ENCODE measurements at regions not wholly inside any gene's neighbourhood (a gene's known extent, or its start where the extent isn't known, plus 50 kb on each side); places are given as distances from the start of the nearest gene placed in this dataset.
"Not testable (repeated sequence)": the region's sequence is repeated elsewhere in the genome, so short reads cannot be mapped to it uniquely, and the experiment has no call there.

DNA sequence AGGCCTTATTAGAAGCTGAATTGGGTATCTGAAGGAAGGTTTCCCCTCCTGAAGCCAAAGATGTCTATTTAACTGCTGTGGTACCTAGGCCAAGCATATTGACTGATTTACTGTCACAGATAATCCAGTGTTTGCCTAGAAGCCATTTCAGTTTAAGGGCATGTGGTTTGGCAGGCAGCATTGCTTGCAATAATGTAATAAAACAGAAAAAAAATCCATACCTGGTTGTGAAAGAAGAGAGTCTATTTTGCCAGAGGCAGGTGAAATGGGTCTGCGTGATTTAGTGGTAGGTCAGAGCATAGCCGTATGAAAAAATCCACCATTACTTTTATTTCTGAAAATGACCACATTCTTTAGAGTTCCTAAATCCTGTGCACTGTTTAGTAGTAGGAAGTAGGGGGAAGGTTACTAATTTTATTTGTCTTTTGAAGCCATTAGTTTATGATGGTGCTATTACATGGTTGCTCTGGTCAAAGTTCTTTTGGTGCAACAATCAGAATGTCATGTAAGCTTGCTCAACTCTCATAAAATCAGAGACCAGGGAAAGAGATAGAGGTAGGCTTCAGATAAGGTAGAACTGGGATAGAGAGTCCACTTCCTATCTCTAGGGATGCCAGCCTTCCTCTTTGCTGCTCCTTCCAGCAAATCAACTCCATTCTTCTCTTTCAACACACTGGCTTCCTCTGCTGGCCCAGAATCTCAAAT, 343.4 kb downstream of the GPD2 start:
- Mint-ChIP-seq H3K4me1 (peaks cover 2% of the 10 kb centered on the region; the same call in 1 of the 2 replicates), H3K9me3 (peaks cover 16% of the 10 kb centered on the region), H3K27me3 (ENCODE audit: low read depth) (peaks cover 2% of the 10 kb centered on the region; the same call in 1 of the 2 replicates), H3K27ac (no peak overlapping the region), H3K4me3 (no peak overlapping the region), H3K36me3 (peaks cover 15% of the 10 kb centered on the region)
- TF ChIP-seq ZNF232 (CRISPR knock-in tag; IDR thresholded peaks at IDR 0.05) (no peak), NFATC4 (CRISPR knock-in tag; IDR thresholded peaks at IDR 0.05) (no peak), ZNF263 (CRISPR knock-in tag; IDR thresholded peaks at IDR 0.05; ENCODE audit: low read depth) (no peak), SMAD4 (CRISPR knock-in tag; IDR thresholded peaks at IDR 0.05) (no peak)
- TF ChIP-seq, protein P1, sequence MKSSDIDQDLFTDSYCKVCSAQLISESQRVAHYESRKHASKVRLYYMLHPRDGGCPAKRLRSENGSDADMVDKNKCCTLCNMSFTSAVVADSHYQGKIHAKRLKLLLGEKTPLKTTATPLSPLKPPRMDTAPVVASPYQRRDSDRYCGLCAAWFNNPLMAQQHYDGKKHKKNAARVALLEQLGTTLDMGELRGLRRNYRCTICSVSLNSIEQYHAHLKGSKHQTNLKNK (CRISPR knock-in tag; IDR thresholded peaks at IDR 0.05), result no peak
- ChIA-PET POLR2A (no interaction called here), CTCF (no interaction called here)
- ATAC-seq (no peak), DNase-seq (ENCODE audit: low spot score) (no peak)

DNA sequence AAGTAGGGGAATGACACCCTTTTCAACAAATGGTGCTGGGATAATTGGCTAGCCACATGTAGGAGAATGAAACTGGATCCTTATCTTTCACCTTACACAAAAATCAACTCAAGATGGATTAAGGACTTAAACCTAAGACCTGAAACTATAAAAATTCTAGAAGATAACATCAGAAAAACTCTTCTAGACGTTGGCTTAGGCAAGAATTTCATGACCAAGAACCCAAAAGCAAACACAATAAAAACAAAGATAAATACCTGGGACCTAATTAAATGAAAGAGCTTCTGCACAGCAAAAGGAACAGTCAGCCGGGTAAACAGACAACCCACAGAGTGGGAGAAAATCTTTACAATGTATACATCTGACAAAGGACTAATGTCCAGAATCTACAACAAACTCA, 345.5 kb downstream of the GPD2 start:
- H3K27ac Mint-ChIP-seq; H3K36me3 Mint-ChIP-seq; POLR2A ChIA-PET; H3K9me3 Mint-ChIP-seq; H3K4me3 Mint-ChIP-seq; H3K4me1 Mint-ChIP-seq; CTCF ChIA-PET; ATAC-seq; DNase-seq (ENCODE audit: low spot score); H3K27me3 Mint-ChIP-seq (ENCODE audit: low read depth): not testable (repeated sequence)

DNA sequence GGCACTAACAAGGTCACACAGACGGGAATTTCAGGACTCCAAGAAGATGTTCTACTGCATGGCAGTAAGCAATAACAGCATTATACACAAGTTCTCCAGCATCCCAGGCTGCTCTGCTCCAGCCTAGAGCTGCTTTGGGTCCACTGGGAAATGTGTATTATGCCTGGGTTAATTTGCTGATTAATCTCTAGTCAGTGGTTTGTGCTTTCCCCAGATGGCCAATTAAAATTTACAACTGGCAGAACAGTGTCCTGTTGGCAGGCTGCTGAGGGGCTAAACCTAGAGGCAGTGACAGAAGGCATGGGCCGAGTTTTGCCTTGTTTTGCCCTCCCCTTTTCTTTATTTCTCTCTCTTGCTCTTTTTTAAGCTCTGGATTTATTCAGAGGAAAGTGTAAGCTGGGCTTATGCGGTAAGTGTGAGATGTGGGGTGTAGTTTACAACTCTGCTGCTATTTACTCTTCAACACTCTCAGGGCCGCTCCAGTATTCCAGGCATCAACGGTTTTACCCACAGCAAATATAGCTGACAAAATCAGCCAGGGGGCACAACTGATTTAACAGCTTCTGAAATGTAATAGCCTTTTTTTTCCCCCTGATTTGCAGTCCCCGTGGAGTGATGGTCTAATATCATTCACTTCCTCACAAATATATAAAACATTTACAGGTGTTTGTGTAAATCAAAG, 348.0 kb downstream of the GPD2 start:
- POLR2A ChIA-PET, result no interaction called here
- Mint-ChIP-seq H3K4me3 (no peak overlapping the region), H3K9me3 (no peaks in the 10 kb centered on the region), H3K27me3 (ENCODE audit: low read depth) (no peaks in the 10 kb centered on the region), H3K27ac (no peak overlapping the region), H3K36me3 (no peaks in the 10 kb centered on the region), H3K4me1 (peaks cover 2% of the 10 kb centered on the region; the same call in 1 of the 2 replicates)
- no peak for TF ChIP-seq ERG (CRISPR knock-in tag; IDR thresholded peaks at IDR 0.05)
- TF ChIP-seq OVOL2 (CRISPR knock-in tag; IDR thresholded peaks at IDR 0.05; ENCODE audit: borderline replicate concordance), result no peak
- TF ChIP-seq E2F1 (CRISPR knock-in tag; IDR thresholded peaks at IDR 0.05), result no peak
- no peak for TF ChIP-seq JUN (CRISPR knock-in tag; IDR thresholded peaks at IDR 0.05)
- no peak for TF ChIP-seq ATF6 (CRISPR knock-in tag; IDR thresholded peaks at IDR 0.05)
- no peak for TF ChIP-seq USF2 (CRISPR knock-in tag; IDR thresholded peaks at IDR 0.05)
- peak; percentile 34; the same call in 1 of the 2 replicates for ATAC-seq
- DNase-seq (ENCODE audit: low spot score), result no peak
- CTCF ChIA-PET, result no interaction called here

DNA sequence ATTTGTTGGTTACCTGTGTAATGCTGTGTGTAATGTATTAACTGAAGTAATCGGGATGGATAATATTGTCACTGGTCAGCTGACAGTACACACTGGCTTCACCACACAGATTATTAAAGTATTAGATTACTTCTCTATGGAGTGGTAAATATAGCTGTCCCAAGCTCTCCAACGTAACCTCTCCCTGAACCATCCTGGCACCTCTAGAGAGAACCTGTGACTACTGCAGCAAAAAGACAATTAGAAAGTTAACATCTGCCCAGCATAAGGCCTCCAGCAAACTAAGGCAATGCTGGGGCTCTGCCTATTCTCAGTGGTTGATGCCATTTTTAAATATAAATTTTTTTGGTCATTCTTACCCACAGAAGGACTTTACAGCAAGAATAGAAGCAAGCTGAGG, 351.3 kb downstream of the GPD2 start:
- Mint-ChIP-seq H3K4me1 (peaks cover 2% of the 10 kb centered on the region; the same call in 1 of the 2 replicates), H3K36me3 (no peaks in the 10 kb centered on the region), H3K4me3 (no peak overlapping the region), H3K27ac (no peak overlapping the region), H3K27me3 (ENCODE audit: low read depth) (no peaks in the 10 kb centered on the region), H3K9me3 (peaks cover 10% of the 10 kb centered on the region; the same call in 1 of the 2 replicates)
- no peak for TF ChIP-seq NFYB (CRISPR knock-in tag; conservative IDR thresholded peaks at IDR 0.05; ENCODE audit: low read depth)
- no peak for TF ChIP-seq PRRX2 (CRISPR knock-in tag; IDR thresholded peaks at IDR 0.05)
- no peak for TF ChIP-seq ERG (CRISPR knock-in tag; IDR thresholded peaks at IDR 0.05)
- no peak for TF ChIP-seq GABPB1 (CRISPR knock-in tag; IDR thresholded peaks at IDR 0.05)
- no peak for TF ChIP-seq ZNF423 (CRISPR knock-in tag; IDR thresholded peaks at IDR 0.05)
- no peak for TF ChIP-seq ATF6 (CRISPR knock-in tag; IDR thresholded peaks at IDR 0.05)
- no peak for TF ChIP-seq PREB (CRISPR knock-in tag; IDR thresholded peaks at IDR 0.05; ENCODE audit: borderline replicate concordance)
- TF ChIP-seq ZNF317 (CRISPR knock-in tag; IDR thresholded peaks at IDR 0.05; ENCODE audit: borderline replicate concordance, low read depth), result no peak
- DNase-seq (ENCODE audit: low spot score) (no peak), ATAC-seq (no peak)
- CTCF ChIA-PET, result no interaction called here
- POLR2A ChIA-PET, result no interaction called here
